GM18520 (cell line): ENCODE measurements at regions not wholly inside any gene's neighbourhood (a gene's known extent, or its start where the extent isn't known, plus 50 kb on each side); places are given as distances from the start of the nearest gene placed in this dataset.
A peak's percentile ranks its signal among the peaks of the same experiment; 100 is the strongest.

Experiments
- ATAC-seq: cut with Tn5 transposase; IDR thresholded peaks from one replicate; pipeline ENCODE4 v1.9.1; 2021; ENCODE audit not compliant: unreplicated experiment

GRCh38 chr16:66315210-66315825 lies 51.2 kb upstream of the CDH5 start:
- peak; percentile 80 for ATAC-seq

GRCh38 chr16:66311306-66311705 lies 55.2 kb upstream of the CDH5 start:
- ATAC-seq: no peak

- ATAC-seq: no peak
Observed at GRCh38 chr16:66309215-66309807, 57.2 kb upstream of the CDH5 start.

- no peak for ATAC-seq
Observed at GRCh38 chr16:66308096-66308495, 58.4 kb upstream of the CDH5 start.

GRCh38 chr16:66306366-66307150 lies 59.9 kb upstream of the CDH5 start:
- no peak for ATAC-seq

GRCh38 chr16:66304961-66305360 lies 61.5 kb upstream of the CDH5 start:
- no peak for ATAC-seq

- no peak for ATAC-seq
Observed at GRCh38 chr16:66304151-66304550, 62.3 kb upstream of the CDH5 start.

- no peak for ATAC-seq
Observed at GRCh38 chr16:66300501-66300900, 66.0 kb upstream of the CDH5 start.

- no peak for ATAC-seq
Observed at GRCh38 chr16:66300037-66300436, 66.5 kb upstream of the CDH5 start.

- no peak for ATAC-seq
Observed at GRCh38 chr16:66299349-66299748, 67.1 kb upstream of the CDH5 start.

GRCh38 chr16:66298571-66299120 lies 67.8 kb upstream of the CDH5 start:
- no peak for ATAC-seq

GRCh38 chr16:66298006-66298405 lies 68.5 kb upstream of the CDH5 start:
- ATAC-seq: no peak

GRCh38 chr16:66296591-66296990 lies 69.9 kb upstream of the CDH5 start:
- ATAC-seq: no peak

- no peak for ATAC-seq
Observed at GRCh38 chr16:66295761-66296546, 70.5 kb upstream of the CDH5 start.

GRCh38 chr16:66295213-66295612 lies 71.3 kb upstream of the CDH5 start:
- no peak for ATAC-seq

- ATAC-seq: no peak
Observed at GRCh38 chr16:66294507-66294906, 72.0 kb upstream of the CDH5 start.

- no peak for ATAC-seq
Observed at GRCh38 chr16:66293932-66294331, 72.6 kb upstream of the CDH5 start.

- ATAC-seq: no peak
Observed at GRCh38 chr16:66293207-66293735, 73.2 kb upstream of the CDH5 start.

GRCh38 chr16:66292241-66292935 lies 74.1 kb upstream of the CDH5 start:
- ATAC-seq: no peak

GRCh38 chr16:66291833-66292232 lies 74.7 kb upstream of the CDH5 start:
- no peak for ATAC-seq
